ENCODE measurements at regions not wholly inside any gene's neighbourhood (a gene's known extent, or its start where the extent isn't known, plus 50 kb on each side); places are given as distances from the start of the nearest gene placed in this dataset.
"Not testable (repeated sequence)": the region's sequence is repeated elsewhere in the genome, so short reads cannot be mapped to it uniquely, and the experiment has no call there.

- in situ Hi-C loops (cut with MboI; ENCODE audit: low sequenced_read_pairs), result no loop called here
Measured at GRCh38 chr14:106390947-106391346, 864.6 kb downstream of the TMEM121 start.

- in situ Hi-C loops (cut with MboI; ENCODE audit: low sequenced_read_pairs), result no loop called here
Measured at GRCh38 chr14:106393742-106394141, 867.4 kb downstream of the TMEM121 start.

- in situ Hi-C loops (cut with MboI; ENCODE audit: low sequenced_read_pairs), result no loop called here
Measured at GRCh38 chr14:106395456-106396050, 869.2 kb downstream of the TMEM121 start.

GRCh38 chr14:106396999-106397398 lies 870.6 kb downstream of the TMEM121 start:
- in situ Hi-C loops (cut with MboI; ENCODE audit: low sequenced_read_pairs), result no loop called here

- in situ Hi-C loops (cut with MboI; ENCODE audit: low sequenced_read_pairs), result not testable (repeated sequence)
Measured at GRCh38 chr14:106398931-106399331, 872.5 kb downstream of the TMEM121 start.

GRCh38 chr14:106401316-106401715 lies 874.9 kb downstream of the TMEM121 start:
- in situ Hi-C loops (cut with MboI; ENCODE audit: low sequenced_read_pairs), result not testable (repeated sequence)

GRCh38 chr14:106410229-106410628 lies 883.8 kb downstream of the TMEM121 start:
- in situ Hi-C loops (cut with MboI; ENCODE audit: low sequenced_read_pairs), result not testable (repeated sequence)

GRCh38 chr14:106414464-106414863 lies 888.1 kb downstream of the TMEM121 start:
- in situ Hi-C loops (cut with MboI; ENCODE audit: low sequenced_read_pairs), result no loop called here

- in situ Hi-C loops (cut with MboI; ENCODE audit: low sequenced_read_pairs), result no loop called here
Measured at GRCh38 chr14:106417224-106418049, 891.1 kb downstream of the TMEM121 start.

- in situ Hi-C loops (cut with MboI; ENCODE audit: low sequenced_read_pairs), result no loop called here
Measured at GRCh38 chr14:106419376-106419965, 893.1 kb downstream of the TMEM121 start.

GRCh38 chr14:106421431-106422033 lies 895.1 kb downstream of the TMEM121 start:
- in situ Hi-C loops (cut with MboI; ENCODE audit: low sequenced_read_pairs), result not testable (repeated sequence)

- in situ Hi-C loops (cut with MboI; ENCODE audit: low sequenced_read_pairs), result no loop called here
Measured at GRCh38 chr14:106422066-106422465, 895.7 kb downstream of the TMEM121 start.

GRCh38 chr14:106425150-106425549 lies 898.8 kb downstream of the TMEM121 start:
- in situ Hi-C loops (cut with MboI; ENCODE audit: low sequenced_read_pairs), result not testable (repeated sequence)

- in situ Hi-C loops (cut with MboI; ENCODE audit: low sequenced_read_pairs), result no loop called here
Measured at GRCh38 chr14:106436310-106436905, 910.0 kb downstream of the TMEM121 start.

GRCh38 chr14:106442857-106443256 lies 916.5 kb downstream of the TMEM121 start:
- in situ Hi-C loops (cut with MboI; ENCODE audit: low sequenced_read_pairs), result no loop called here

- in situ Hi-C loops (cut with MboI; ENCODE audit: low sequenced_read_pairs), result no loop called here
Measured at GRCh38 chr14:106455026-106455425, 928.6 kb downstream of the TMEM121 start.

- in situ Hi-C loops (cut with MboI; ENCODE audit: low sequenced_read_pairs), result no loop called here
Measured at GRCh38 chr14:106459971-106460730, 933.8 kb downstream of the TMEM121 start.

- in situ Hi-C loops (cut with MboI; ENCODE audit: low sequenced_read_pairs), result no loop called here
Measured at GRCh38 chr14:106460916-106461315, 934.5 kb downstream of the TMEM121 start.

- in situ Hi-C loops (cut with MboI; ENCODE audit: low sequenced_read_pairs), result not testable (repeated sequence)
Measured at GRCh38 chr14:106466483-106466882, 940.1 kb downstream of the TMEM121 start.

GRCh38 chr14:106468869-106469268 lies 942.5 kb downstream of the TMEM121 start:
- in situ Hi-C loops (cut with MboI; ENCODE audit: low sequenced_read_pairs), result not testable (repeated sequence)

Data from HL-60/S4 (cell line).